Upper lobe of right lung (tissue), 1 donor: ENCODE measurements at regions not wholly inside any gene's neighbourhood (a gene's known extent, or its start where the extent isn't known, plus 50 kb on each side); places are given as distances from the start of the nearest gene placed in this dataset.

ENCODE experiments used
- ATAC-seq: fragments of 200-7000 bp; cut with Tn5 transposase; one replicate; pipeline ENCODE4 v1.9.1; 2020; ENCODE audit warnings: mild to moderate bottlenecking, moderate library complexity
- DNase-seq: peaks from one replicate; pipeline ENCODE4 v3.0.0-alpha.2; 2020
- H3K27ac ChIP-seq: fragments of 200-600 bp; one replicate; pipeline ENCODE4 v1.8.0; 2022
- H3K27me3 ChIP-seq: fragments of 200-600 bp; one replicate; pipeline ENCODE4 v1.8.0; 2022; ENCODE audit warnings: mild to moderate bottlenecking
- H3K36me3 ChIP-seq: fragments of 200-600 bp; one replicate; pipeline ENCODE4 v1.8.0; 2022
- H3K4me1 ChIP-seq: fragments of 200-600 bp; one replicate; pipeline ENCODE4 v1.8.0; 2022
- H3K4me3 ChIP-seq: fragments of 200-600 bp; one replicate; pipeline ENCODE4 v1.8.0; 2022; ENCODE audit warnings: mild to moderate bottlenecking
- H3K9me3 ChIP-seq: fragments of 200-600 bp; one replicate; pipeline ENCODE4 v1.8.0; 2022
- CTCF ChIP-seq: fragments of 200-600 bp; IDR thresholded peaks from one replicate; pipeline ENCODE4 v1.8.0; 2022; ENCODE audit warnings: antibody characterized with exemption
- intact Hi-C: fragments of 100-400 bp; cut with DNase I; formaldehyde crosslinking; loops from one replicate; pipeline ENCODE4 v1.11.0; 2022
- donor health status: DM: no; HTN: yes; CAD: no; lungs with severe emphysema.

- Histone ChIP-seq H3K27ac (no peak overlapping the region), H3K27me3 (no peaks in the 10 kb centered on the region), H3K4me1 (no peaks in the 10 kb centered on the region), H3K9me3 (no peaks in the 10 kb centered on the region), H3K4me3 (no peak overlapping the region), H3K36me3 (no peaks in the 10 kb centered on the region)
- intact Hi-C loops: no loop called here
- TF ChIP-seq CTCF: no peak
- ATAC-seq (no peak), DNase-seq (no peak)
Measured at GRCh38 chr1:204754821-204755220, 69.3 kb upstream of the LRRN2 start.

GRCh38 chr1:204756349-204756748 lies 70.8 kb upstream of the LRRN2 start:
- Histone ChIP-seq H3K27ac (no peak overlapping the region), H3K27me3 (no peaks in the 10 kb centered on the region), H3K4me1 (no peaks in the 10 kb centered on the region), H3K36me3 (no peaks in the 10 kb centered on the region), H3K4me3 (no peak overlapping the region), H3K9me3 (no peaks in the 10 kb centered on the region)
- intact Hi-C loops: no loop called here
- no peak for ATAC-seq
- TF ChIP-seq CTCF: no peak
- DNase-seq: no peak

GRCh38 chr1:204756811-204757210 lies 71.3 kb upstream of the LRRN2 start:
- Histone ChIP-seq H3K4me3 (no peak overlapping the region), H3K27me3 (no peaks in the 10 kb centered on the region), H3K36me3 (no peaks in the 10 kb centered on the region), H3K27ac (no peak overlapping the region), H3K4me1 (no peaks in the 10 kb centered on the region), H3K9me3 (no peaks in the 10 kb centered on the region)
- DNase-seq (no peak), ATAC-seq (no peak)
- TF ChIP-seq CTCF: no peak
- intact Hi-C loops: no loop called here

- Histone ChIP-seq H3K36me3 (no peaks in the 10 kb centered on the region), H3K27me3 (no peaks in the 10 kb centered on the region), H3K4me3 (no peak overlapping the region), H3K27ac (no peak overlapping the region), H3K4me1 (no peaks in the 10 kb centered on the region), H3K9me3 (no peaks in the 10 kb centered on the region)
- intact Hi-C loops: no loop called here
- no peak for ATAC-seq
- DNase-seq: no peak
- no peak for TF ChIP-seq CTCF
Measured at GRCh38 chr1:204758601-204759000, 73.1 kb upstream of the LRRN2 start.

GRCh38 chr1:204760350-204760749 lies 74.8 kb upstream of the LRRN2 start:
- H3K9me3 ChIP-seq: no peaks in the 10 kb centered on the region
- H3K4me1 ChIP-seq: no peaks in the 10 kb centered on the region
- H3K27ac ChIP-seq: no peak overlapping the region
- intact Hi-C loops: no loop called here
- ATAC-seq (no peak), DNase-seq (no peak)
- peaks cover 3% of the 10 kb centered on the region for H3K27me3 ChIP-seq
- no peak overlapping the region for H3K4me3 ChIP-seq
- no peak for TF ChIP-seq CTCF
- no peaks in the 10 kb centered on the region for H3K36me3 ChIP-seq

GRCh38 chr1:204760757-204761156 lies 75.2 kb upstream of the LRRN2 start:
- DNase-seq (no peak), ATAC-seq (no peak)
- Histone ChIP-seq H3K9me3 (no peaks in the 10 kb centered on the region), H3K4me1 (no peaks in the 10 kb centered on the region), H3K36me3 (no peaks in the 10 kb centered on the region), H3K27me3 (peaks cover 6% of the 10 kb centered on the region), H3K4me3 (no peak overlapping the region), H3K27ac (no peak overlapping the region)
- intact Hi-C loops: no loop called here
- no peak for TF ChIP-seq CTCF
